Kidney glomerular epithelial cell (primary cell): ENCODE measurements at regions not wholly inside any gene's neighbourhood (a gene's known extent, or its start where the extent isn't known, plus 50 kb on each side); places are given as distances from the start of the nearest gene placed in this dataset.
A peak's percentile ranks its signal among the peaks of the same experiment; 100 is the strongest.
"Not testable (repeated sequence)": the region's sequence is repeated elsewhere in the genome, so short reads cannot be mapped to it uniquely, and the experiment has no call there.

ENCODE experiments used
- DNase-seq: peaks from one replicate; lab custom pipeline; 2025; lab: John Stamatoyannopoulos, UW

GRCh38 chr1:188170935-188171334 lies 1342.2 kb downstream of the PLA2G4A start:
- no peak for DNase-seq

GRCh38 chr1:188182063-188182462 lies 1353.3 kb downstream of the PLA2G4A start:
- not testable (repeated sequence) for DNase-seq

GRCh38 chr1:188188317-188188716 lies 1359.6 kb downstream of the PLA2G4A start:
- DNase-seq, result no peak

- no peak for DNase-seq
These were observed 1366.2 kb downstream of the PLA2G4A start for GRCh38 chr1:188194916-188195315.

- DNase-seq, result no peak
These were observed 1389.5 kb downstream of the PLA2G4A start for GRCh38 chr1:188218289-188218688.

- no peak for DNase-seq
These were observed 1391.3 kb downstream of the PLA2G4A start for GRCh38 chr1:188220051-188220450.

GRCh38 chr1:188224263-188224662 lies 1395.5 kb downstream of the PLA2G4A start:
- no peak for DNase-seq

GRCh38 chr1:188225975-188226374 lies 1397.2 kb downstream of the PLA2G4A start:
- no peak for DNase-seq

- DNase-seq, result no peak
These were observed 1399.9 kb downstream of the PLA2G4A start for GRCh38 chr1:188228623-188229022.

GRCh38 chr1:188237573-188238348 lies 1409.0 kb downstream of the PLA2G4A start:
- no peak for DNase-seq

GRCh38 chr1:188240772-188241406 lies 1412.1 kb downstream of the PLA2G4A start:
- DNase-seq, result no peak

GRCh38 chr1:188241629-188242028 lies 1412.9 kb downstream of the PLA2G4A start:
- no peak for DNase-seq

- DNase-seq, result no peak
These were observed 1414.7 kb downstream of the PLA2G4A start for GRCh38 chr1:188243456-188243855.

GRCh38 chr1:188244681-188245080 lies 1415.9 kb downstream of the PLA2G4A start:
- DNase-seq, result no peak

GRCh38 chr1:188247255-188247654 lies 1418.5 kb downstream of the PLA2G4A start:
- DNase-seq, result no peak

GRCh38 chr1:188249811-188250210 lies 1421.1 kb downstream of the PLA2G4A start:
- no peak for DNase-seq

- DNase-seq, result no peak
These were observed 1422.3 kb downstream of the PLA2G4A start for GRCh38 chr1:188251036-188251435.

GRCh38 chr1:188261849-188262248 lies 1433.1 kb downstream of the PLA2G4A start:
- DNase-seq, result no peak

- DNase-seq, result peak; percentile 33
These were observed 1441.2 kb downstream of the PLA2G4A start for GRCh38 chr1:188269956-188270355.

- DNase-seq, result no peak
These were observed 1441.7 kb downstream of the PLA2G4A start for GRCh38 chr1:188270497-188270896.

- no peak for DNase-seq
These were observed 1449.0 kb downstream of the PLA2G4A start for GRCh38 chr1:188277771-188278170.

- DNase-seq, result no peak
These were observed 1453.2 kb downstream of the PLA2G4A start for GRCh38 chr1:188281921-188282320.

- DNase-seq, result peak; percentile 63
These were observed 1466.4 kb downstream of the PLA2G4A start for GRCh38 chr1:188295157-188295556.

GRCh38 chr1:188302746-188303145 lies 1474.0 kb downstream of the PLA2G4A start:
- no peak for DNase-seq
